HCT116 (cell line): ENCODE measurements at regions not wholly inside any gene's neighbourhood (a gene's known extent, or its start where the extent isn't known, plus 50 kb on each side); places are given as distances from the start of the nearest gene placed in this dataset.

ENCODE experiments used
- ATAC-seq: fragments of 200-7000 bp; cut with Tn5 transposase; 2 replicates; pipeline ENCODE4 v1.9.1; 2020; ENCODE audit warnings: mild to moderate bottlenecking, moderate library complexity
- BruUV-seq: library from RNA; stranded (reverse); fragments of 400-500 nt; replicated peaks from 2 replicates; lab custom pipeline; 2021; lab: Mats Ljungman, UMichigan
- CTCF ChIA-PET: fragments of 300-600 bp; sonication (Branson Sonifier 250); formaldehyde crosslinking; loops from one replicate; lab custom pipeline; 2021; ENCODE audit warnings: antibody characterized with exemption; lab: Charles Lee
- POLR2A ChIA-PET: fragments of 300-600, 350-600 bp; sonication (Branson Sonifier 250); formaldehyde crosslinking; loops from one replicate; lab custom pipeline; 2021; ENCODE audit warnings: antibody characterized with exemption; lab: Charles Lee
- RAD21 ChIA-PET, 2 experiments: fragments of 300-600 bp; sonication (Branson Sonifier 250); formaldehyde crosslinking; loops; one replicate each; lab custom pipeline; 2023; ENCODE audit warnings: low total read pairs in 2 of 2; ENCODE audit not compliant: uncharacterized antibody in 2 of 2, unreplicated experiment in 2 of 2, low non-redundant PET in 1 of 2; lab: Charles Lee
- DNase-seq: peaks from one replicate; pipeline ENCODE4 v3.0.0-alpha.2; 2010; ENCODE audit warnings: low read depth, low spot score
- H2AFZ ChIP-seq: fragments of 200-600 bp; shearing (Covaris generic), sonication (generic); 2 replicates; pipeline ENCODE4 v1.6.1; 2017; ENCODE audit warnings: low read depth, mixed run types, mixed read lengths, antibody characterized with exemption, low read length; ENCODE audit not compliant: poor library complexity, severe bottlenecking
- H3K27ac ChIP-seq: 2 replicates; pipeline ENCODE4 v1.5.1; 2012; ENCODE audit warnings: low read depth, low read length
- H3K27me3 ChIP-seq: fragments of 200-600 bp; sonication (generic); 2 replicates; pipeline ENCODE4 v1.6.1; 2016; ENCODE audit warnings: mixed run types, low read length, mixed read lengths; ENCODE audit not compliant: insufficient read depth
- H3K36me3 ChIP-seq, 2 experiments: fragments of 200-500 bp in 1 of 2; fragments of 200-600 bp in 1 of 2; sonication (Bioruptor generic) in 1 of 2; sonication (generic) in 1 of 2; 2 replicates each; pipeline versions ENCODE4 v1.5.1 to v1.6.1; 2014 to 2016; ENCODE audit warnings: low read length in 2 of 2, inconsistent platforms in 1 of 2, mixed read lengths in 1 of 2, mixed run types in 1 of 2; ENCODE audit not compliant: insufficient read depth in 2 of 2, control insufficient read depth in 1 of 2
- H3K4me1 ChIP-seq, 2 experiments: fragments of 200-600 bp in 1 of 2; sonication (generic) in 1 of 2; 2 replicates each; pipeline versions ENCODE4 v1.5.1 to v1.6.1; 2012 to 2017; ENCODE audit warnings: low read length in 2 of 2, inconsistent platforms in 1 of 2, mild to moderate bottlenecking in 1 of 2, mixed read lengths in 1 of 2, mixed run types in 1 of 2, moderate library complexity in 1 of 2; ENCODE audit not compliant: insufficient read depth in 2 of 2, control insufficient read depth in 1 of 2
- H3K4me2 ChIP-seq: fragments of 200-600 bp; sonication (generic); 2 replicates; pipeline ENCODE4 v1.6.1; 2017; ENCODE audit warnings: mixed run types, low read length, mixed read lengths
- H3K4me3 ChIP-seq, 2 experiments: fragments of 200-600 bp in 1 of 2; sonication (generic) in 1 of 2; replicated peaks in 1 of 2; 2 replicates each; pipeline ENCODE4 v1.5.1; 2011 to 2016; ENCODE audit warnings: low read length in 2 of 2, control low read depth in 1 of 2, low read depth in 1 of 2, mild to moderate bottlenecking in 1 of 2, mixed read lengths in 1 of 2, mixed run types in 1 of 2
- H3K79me2 ChIP-seq: fragments of 200-600 bp; sonication (generic); 2 replicates; pipeline ENCODE4 v1.6.1; 2017; ENCODE audit warnings: mild to moderate bottlenecking, mixed run types, low read length, moderate library complexity, mixed read lengths; ENCODE audit not compliant: insufficient read depth
- H3K9ac ChIP-seq: fragments of 200-600 bp; sonication (generic); 2 replicates; pipeline ENCODE4 v1.6.1; 2016; ENCODE audit warnings: low read length, mixed read lengths
- H3K9me2 ChIP-seq: fragments of 200-600 bp; sonication (generic), shearing (Covaris generic); 2 replicates; pipeline ENCODE4 v1.6.1; 2017; ENCODE audit warnings: mixed run types, mild to moderate bottlenecking, moderate library complexity; ENCODE audit not compliant: insufficient read depth
- H3K9me3 ChIP-seq, 2 experiments: fragments of 200-500 bp in 1 of 2; fragments of 200-600 bp in 1 of 2; sonication (Bioruptor generic) in 1 of 2; sonication (generic) in 1 of 2; 2 replicates each; pipeline ENCODE4 v1.6.1; 2014 to 2017; ENCODE audit warnings: low read length in 2 of 2, mixed read lengths in 2 of 2, inconsistent platforms in 1 of 2, low read depth in 1 of 2, mild to moderate bottlenecking in 1 of 2, mixed run types in 1 of 2, moderate library complexity in 1 of 2; ENCODE audit not compliant: control insufficient read depth in 1 of 2, insufficient read depth in 1 of 2
- H4K20me1 ChIP-seq: fragments of 200-600 bp; sonication (generic), shearing (Covaris generic); 2 replicates; pipeline ENCODE4 v1.6.1; 2017; ENCODE audit warnings: mixed run types, mild to moderate bottlenecking, moderate library complexity; ENCODE audit not compliant: insufficient read depth
- ATF3 ChIP-seq: IDR thresholded peaks from 2 replicates; pipeline ENCODE4 v1.6.1; 2012
- CBX3 ChIP-seq: IDR thresholded peaks from 2 replicates; pipeline ENCODE4 v1.6.1; 2012; ENCODE audit warnings: low read depth
- CEBPB ChIP-seq: IDR thresholded peaks from 2 replicates; pipeline ENCODE4 v1.6.1; 2012; ENCODE audit warnings: low read depth
- EGR1 ChIP-seq: IDR thresholded peaks from 2 replicates; pipeline ENCODE4 v1.6.1; 2012; ENCODE audit warnings: low read depth
- EZH2 ChIP-seq: fragments of 200-600 bp; sonication (generic); IDR thresholded peaks from 2 replicates; pipeline ENCODE4 v1.6.1; 2017; ENCODE audit warnings: antibody characterized with exemption, mixed run types
- FOSL1 ChIP-seq: IDR thresholded peaks from 2 replicates; pipeline ENCODE4 v1.6.1; 2012; ENCODE audit warnings: low read depth
- JUND ChIP-seq: IDR thresholded peaks from 2 replicates; pipeline ENCODE4 v1.6.1; 2012
- MAX ChIP-seq: IDR thresholded peaks from 2 replicates; pipeline ENCODE4 v1.6.1; 2012
- POLR2A ChIP-seq: IDR thresholded peaks from 2 replicates; pipeline ENCODE4 v1.7.0; 2011; ENCODE audit warnings: borderline replicate concordance; ENCODE audit not compliant: insufficient read depth, insufficient read length; ENCODE audit errors: extremely low read depth
- POLR2AphosphoS5 ChIP-seq: IDR thresholded peaks from 2 replicates; pipeline ENCODE4 v1.6.1; 2011; ENCODE audit warnings: mild to moderate bottlenecking, low read depth, low read length, moderate library complexity
- REST ChIP-seq: IDR thresholded peaks from 2 replicates; pipeline ENCODE4 v1.6.1; 2012; ENCODE audit warnings: low read depth
- SIN3A ChIP-seq: IDR thresholded peaks from 2 replicates; pipeline ENCODE4 v1.6.1; 2012; ENCODE audit warnings: low read depth
- SP1 ChIP-seq: IDR thresholded peaks from 2 replicates; pipeline ENCODE4 v1.6.1; 2012; ENCODE audit warnings: low read depth
- SRF ChIP-seq: IDR thresholded peaks from 2 replicates; pipeline ENCODE4 v1.6.1; 2012; ENCODE audit warnings: low read depth
- YY1 ChIP-seq: IDR thresholded peaks from 2 replicates; pipeline ENCODE4 v1.6.1; 2011; ENCODE audit warnings: low read length, low read depth, moderate library complexity, mild to moderate bottlenecking; ENCODE audit not compliant: insufficient replicate concordance; ENCODE audit errors: extremely low read depth
- ZBTB33 ChIP-seq: IDR thresholded peaks from 2 replicates; pipeline ENCODE4 v1.6.1; 2011; ENCODE audit warnings: mild to moderate bottlenecking, low read length, moderate library complexity; ENCODE audit not compliant: insufficient replicate concordance; ENCODE audit errors: extremely low read depth
- ZFX ChIP-seq: fragments of 450-650 bp; IDR thresholded peaks from 2 replicates; pipeline ENCODE4 v1.6.1; 2017
- intact Hi-C: fragments of 100-400 bp; cut with micrococcal nuclease; formaldehyde crosslinking; loops from 2 replicates; pipeline ENCODE4 v1.10.0; 2022

- H3K4me2 ChIP-seq, result no peak overlapping the region
- no peaks in the 10 kb centered on the region for H3K9me2 ChIP-seq
- no peaks in the 10 kb centered on the region for H4K20me1 ChIP-seq
- H3K79me2 ChIP-seq, result no peaks in the 10 kb centered on the region
- no peak overlapping the region for H3K9ac ChIP-seq
- H3K27me3 ChIP-seq, result no peaks in the 10 kb centered on the region
- H3K36me3 ChIP-seq, result no peaks in the 10 kb centered on the region
- no peak overlapping the region for H3K27ac ChIP-seq
- no peak overlapping the region for H3K4me3 ChIP-seq
- no peak for ATAC-seq
- ChIA-PET CTCF (no interaction called here), POLR2A (no interaction called here), RAD21 (no interaction called here)
- no peaks in the 10 kb centered on the region for H3K4me1 ChIP-seq
- intact Hi-C loops, result no loop called here
- DNase-seq, result no peak
- no TSS peak for BruUV-seq
- TF ChIP-seq FOSL1 (no peak), REST (no peak), CBX3 (no peak), SIN3A (no peak), MAX (no peak), POLR2AphosphoS5 (no peak), ATF3 (no peak), SP1 (no peak), ZFX (no peak), ZBTB33 (no peak), CEBPB (no peak), EGR1 (no peak), JUND (no peak), EZH2 (no peak), POLR2A (no peak), SRF (no peak), YY1 (no peak)
- H3K9me3 ChIP-seq, result no peaks in the 10 kb centered on the region
- H2AFZ ChIP-seq, result no peak overlapping the region
Measured at GRCh38 chr13:75103976-75104375, 378.0 kb downstream of the TBC1D4 start.
